HUES64 (cell line): ENCODE measurements at regions not wholly inside any gene's neighbourhood (a gene's known extent, or its start where the extent isn't known, plus 50 kb on each side); places are given as distances from the start of the nearest gene placed in this dataset.

Experiments
- H3K27ac ChIP-seq: 2 replicates; pipeline ENCODE4 v1.7.0; 2013; ENCODE audit warnings: low read depth, low read length, inconsistent platforms
- H3K27me3 ChIP-seq: 2 replicates; pipeline ENCODE4 v1.6.1; 2013; ENCODE audit warnings: mild to moderate bottlenecking, low read length; ENCODE audit not compliant: insufficient read depth
- H3K36me3 ChIP-seq: 2 replicates; pipeline ENCODE4 v1.6.1; 2013; ENCODE audit warnings: mild to moderate bottlenecking, low read length; ENCODE audit not compliant: insufficient read depth
- H3K4me1 ChIP-seq: 2 replicates; pipeline ENCODE4 v1.6.1; 2013; ENCODE audit warnings: mild to moderate bottlenecking, low read length, moderate library complexity; ENCODE audit not compliant: insufficient read depth
- H3K4me3 ChIP-seq: 2 replicates; pipeline ENCODE4 v1.5.1; 2013; ENCODE audit warnings: mild to moderate bottlenecking, low read length, moderate library complexity
- H3K9ac ChIP-seq: 2 replicates; pipeline ENCODE4 v1.6.1; 2013; ENCODE audit warnings: mild to moderate bottlenecking, low read depth, low read length
- H3K9me3 ChIP-seq: 2 replicates; pipeline ENCODE4 v1.6.1; 2013; ENCODE audit warnings: low read depth, low read length; ENCODE audit not compliant: insufficient read depth
- WGBS: fragments of 150-250, 120-280 bp; methylation state at CpG from one replicate; pipeline ENCODE4 v1.1.7; 2013; ENCODE audit warnings: missing lambda C conversion rate; 5-methylcytosine and 5-hydroxymethylcytosine counted together

GRCh38 chr5:90307782-90308181, 101.8 kb downstream of the CETN3 start:
- H3K27me3 ChIP-seq, result no peaks in the 10 kb centered on the region
- H3K36me3 ChIP-seq, result no peaks in the 10 kb centered on the region
- peaks cover 23% of the 10 kb centered on the region for H3K4me1 ChIP-seq
- H3K9me3 ChIP-seq, result no peaks in the 10 kb centered on the region
- no peak overlapping the region for H3K4me3 ChIP-seq
- no peak overlapping the region for H3K27ac ChIP-seq
- no peak overlapping the region for H3K9ac ChIP-seq
- 86% methylated on average over 1 of the region's 1 CpG for WGBS

DNA sequence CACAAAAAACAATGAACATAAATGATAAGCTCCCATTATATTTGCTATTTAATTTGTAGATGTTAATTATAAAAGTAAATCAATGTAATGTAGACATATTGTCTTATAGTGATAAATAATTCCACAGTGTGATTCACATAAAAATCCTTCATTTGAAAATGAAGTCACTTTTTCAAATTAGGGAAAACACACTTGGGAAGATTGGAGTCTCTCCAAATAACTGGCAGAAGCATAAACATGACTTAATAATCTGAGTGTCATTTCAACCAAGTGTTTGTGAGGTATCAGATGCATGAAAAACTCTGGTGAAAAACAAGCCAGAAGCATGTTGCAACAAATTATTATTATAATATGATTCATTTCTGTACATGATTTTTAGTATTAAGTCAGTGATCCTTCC, 102.2 kb downstream of the CETN3 start:
- no peaks in the 10 kb centered on the region for H3K27me3 ChIP-seq
- H3K9ac ChIP-seq, result no peak overlapping the region
- H3K36me3 ChIP-seq, result no peaks in the 10 kb centered on the region
- H3K4me3 ChIP-seq, result no peak overlapping the region
- no peak overlapping the region for H3K27ac ChIP-seq
- no peaks in the 10 kb centered on the region for H3K9me3 ChIP-seq
- H3K4me1 ChIP-seq, result peaks cover 23% of the 10 kb centered on the region

GRCh38 chr5:90306613-90307012, 102.9 kb downstream of the CETN3 start:
- H3K4me1 ChIP-seq, result peaks cover 23% of the 10 kb centered on the region
- H3K36me3 ChIP-seq, result no peaks in the 10 kb centered on the region
- H3K27me3 ChIP-seq, result no peaks in the 10 kb centered on the region
- H3K27ac ChIP-seq, result no peak overlapping the region
- H3K9me3 ChIP-seq, result no peaks in the 10 kb centered on the region
- H3K9ac ChIP-seq, result no peak overlapping the region
- H3K4me3 ChIP-seq, result no peak overlapping the region

GRCh38 chr5:90305041-90305720, 104.4 kb downstream of the CETN3 start:
- Histone ChIP-seq H3K4me3 (peak overlapping the region; percentile 15; the same call in 1 of the 2 replicates), H3K9ac (no peak overlapping the region), H3K27me3 (no peaks in the 10 kb centered on the region), H3K27ac (peak overlapping the region; percentile 72; the same call in 1 of the 2 replicates), H3K4me1 (peaks cover 23% of the 10 kb centered on the region), H3K36me3 (no peaks in the 10 kb centered on the region), H3K9me3 (no peaks in the 10 kb centered on the region)
- 60% methylated on average over 2 of the region's 3 CpGs for WGBS

- Histone ChIP-seq H3K4me3 (no peak overlapping the region), H3K4me1 (peaks cover 39% of the 10 kb centered on the region), H3K27me3 (no peaks in the 10 kb centered on the region), H3K36me3 (no peaks in the 10 kb centered on the region), H3K27ac (no peak overlapping the region), H3K9ac (no peak overlapping the region), H3K9me3 (no peaks in the 10 kb centered on the region)
- WGBS, result 90% methylated on average over 2 of the region's 2 CpGs
These were observed 108.3 kb downstream of the CETN3 start for GRCh38 chr5:90301248-90301647.

DNA sequence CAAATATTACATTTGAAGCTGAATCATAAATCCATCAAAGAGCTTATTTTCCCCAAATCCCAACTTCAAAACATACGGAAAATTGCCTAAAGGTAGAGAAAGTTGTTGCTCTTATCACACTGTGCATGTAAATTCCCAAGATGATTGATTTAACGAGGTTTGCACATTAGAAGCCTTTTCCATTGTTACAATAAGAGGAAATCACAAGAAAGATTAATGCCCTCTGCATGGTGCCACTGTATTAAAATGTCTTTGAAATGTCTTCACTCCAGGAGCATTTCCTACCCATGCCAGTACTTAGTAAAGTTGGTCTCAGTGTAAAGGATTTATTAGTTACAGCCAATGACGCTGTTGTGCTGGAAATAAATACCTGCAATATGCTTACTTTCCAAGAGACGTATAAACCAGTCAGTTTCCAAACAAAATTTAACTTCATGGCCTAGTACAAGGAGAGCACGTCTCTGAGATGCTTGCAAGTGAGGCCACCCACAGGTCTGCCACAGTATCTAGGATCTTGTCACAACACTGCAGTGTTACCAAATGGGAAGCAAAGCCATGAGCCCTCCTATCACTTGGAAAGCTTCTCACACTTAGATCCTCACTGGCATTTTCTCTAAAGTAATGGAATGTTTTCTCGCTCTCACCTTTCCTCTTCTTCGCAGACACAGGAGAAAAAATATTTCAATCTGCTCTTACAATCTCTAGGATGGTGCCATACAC, 112.4 kb downstream of the CETN3 start:
- Histone ChIP-seq H3K4me3 (no peak overlapping the region), H3K9me3 (no peaks in the 10 kb centered on the region), H3K4me1 (peaks cover 23% of the 10 kb centered on the region), H3K27ac (no peak overlapping the region), H3K9ac (no peak overlapping the region), H3K36me3 (no peaks in the 10 kb centered on the region), H3K27me3 (no peaks in the 10 kb centered on the region)
- 45% methylated on average over 7 of the region's 7 CpGs for WGBS

GRCh38 chr5:90294604-90295003, 115.0 kb downstream of the CETN3 start:
- Histone ChIP-seq H3K27ac (no peak overlapping the region), H3K4me1 (peaks cover 23% of the 10 kb centered on the region), H3K36me3 (no peaks in the 10 kb centered on the region), H3K9me3 (no peaks in the 10 kb centered on the region), H3K27me3 (no peaks in the 10 kb centered on the region), H3K4me3 (no peak overlapping the region), H3K9ac (no peak overlapping the region)
- 69% methylated on average over 5 of the region's 5 CpGs for WGBS

DNA sequence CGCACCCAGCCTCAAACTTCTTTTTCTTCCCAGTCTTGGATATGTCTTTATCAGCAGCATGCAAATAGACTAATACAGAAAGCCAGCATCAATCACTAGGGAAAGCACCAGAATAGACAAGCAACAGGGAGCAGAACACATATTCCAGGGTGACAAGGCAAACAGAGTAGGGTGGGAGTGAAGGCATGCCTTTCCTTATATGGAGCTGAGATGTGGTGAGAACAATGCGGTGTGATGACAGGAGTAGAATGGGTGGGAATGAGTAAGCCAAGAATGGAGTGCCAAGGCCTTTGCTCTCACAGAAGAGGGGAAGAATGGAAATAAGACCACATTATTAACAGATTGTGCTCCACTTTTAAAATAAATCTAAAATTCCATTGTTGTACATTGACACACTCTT, 115.6 kb downstream of the CETN3 start:
- peaks cover 23% of the 10 kb centered on the region for H3K4me1 ChIP-seq
- H3K36me3 ChIP-seq, result no peaks in the 10 kb centered on the region
- H3K27ac ChIP-seq, result no peak overlapping the region
- no peaks in the 10 kb centered on the region for H3K27me3 ChIP-seq
- no peaks in the 10 kb centered on the region for H3K9me3 ChIP-seq
- no peak overlapping the region for H3K4me3 ChIP-seq
- 94% methylated on average over 2 of the region's 2 CpGs for WGBS
- H3K9ac ChIP-seq, result no peak overlapping the region

DNA sequence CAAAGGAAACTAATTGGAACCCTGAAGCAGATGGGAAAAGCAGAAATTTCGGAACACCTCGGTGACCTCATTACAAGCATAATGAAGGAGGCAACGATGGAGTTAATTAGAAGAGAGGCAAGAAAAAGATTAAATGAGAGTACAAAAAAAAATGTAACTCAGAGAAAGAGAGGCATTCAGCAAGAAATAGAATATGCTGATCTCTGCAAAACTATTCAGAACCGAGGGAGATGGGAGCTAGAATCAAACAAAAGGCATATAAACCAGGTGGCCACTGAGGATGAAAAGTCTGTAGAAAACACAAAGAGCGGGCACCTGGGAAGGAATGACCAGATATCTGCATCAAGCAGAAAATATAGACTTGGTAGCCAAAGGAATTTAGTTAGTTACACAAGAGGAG, 118.9 kb downstream of the CETN3 start:
- Histone ChIP-seq H3K27ac (no peak overlapping the region), H3K27me3 (no peaks in the 10 kb centered on the region), H3K9me3 (no peaks in the 10 kb centered on the region)

GRCh38 chr5:90289837-90290236, 119.7 kb downstream of the CETN3 start:
- Histone ChIP-seq H3K9me3 (no peaks in the 10 kb centered on the region), H3K27ac (no peak overlapping the region), H3K36me3 (no peaks in the 10 kb centered on the region), H3K9ac (no peak overlapping the region), H3K4me1 (peaks cover 4% of the 10 kb centered on the region; the same call in 1 of the 2 replicates), H3K4me3 (no peak overlapping the region), H3K27me3 (no peaks in the 10 kb centered on the region)
- 66% methylated on average over 4 of the region's 5 CpGs for WGBS

More for the DNA sequence above, 118.9 kb downstream of the CETN3 start:
- no peak overlapping the region for H3K4me3 ChIP-seq
- no peaks in the 10 kb centered on the region for H3K36me3 ChIP-seq
- peaks cover 6% of the 10 kb centered on the region; the same call in 1 of the 2 replicates for H3K4me1 ChIP-seq
- H3K9ac ChIP-seq, result no peak overlapping the region
- WGBS, result 90% methylated on average over 5 of the region's 5 CpGs

- Histone ChIP-seq H3K4me3 (no peak overlapping the region), H3K27me3 (no peaks in the 10 kb centered on the region), H3K9ac (no peak overlapping the region), H3K27ac (no peak overlapping the region), H3K36me3 (no peaks in the 10 kb centered on the region), H3K9me3 (no peaks in the 10 kb centered on the region), H3K4me1 (no peaks in the 10 kb centered on the region)
- WGBS, result 93% methylated on average over 1 of the region's 1 CpG
These were observed 122.5 kb downstream of the CETN3 start for GRCh38 chr5:90287036-90287435.
